Adipocyte (in vitro differentiated cells): ENCODE measurements at regions not wholly inside any gene's neighbourhood (a gene's known extent, or its start where the extent isn't known, plus 50 kb on each side); places are given as distances from the start of the nearest gene placed in this dataset.

Experiments used
- DNase-seq: peaks from one replicate; pipeline ENCODE4 v3.0.0-alpha.2; 2015; ENCODE audit warnings: low read depth
- H3K27me3 ChIP-seq: replicated peaks from 2 replicates; pipeline ENCODE4 v1.7.0; 2013; ENCODE audit warnings: mild to moderate bottlenecking, low read length, moderate library complexity; ENCODE audit not compliant: control insufficient read depth, insufficient read depth
- H3K36me3 ChIP-seq: 2 replicates; pipeline ENCODE4 v1.7.0; 2013; ENCODE audit warnings: low read length, mild to moderate bottlenecking, moderate library complexity; ENCODE audit not compliant: control insufficient read depth, insufficient read depth, severe bottlenecking
- H3K4me1 ChIP-seq: 2 replicates; pipeline ENCODE4 v1.7.0; 2013; ENCODE audit warnings: mild to moderate bottlenecking, low read length, moderate library complexity; ENCODE audit not compliant: control insufficient read depth, insufficient read depth
- H3K4me3 ChIP-seq: 2 replicates; pipeline ENCODE4 v1.7.0; 2013; ENCODE audit warnings: mild to moderate bottlenecking, low read length, moderate library complexity
- H3K9ac ChIP-seq: 2 replicates; pipeline ENCODE4 v1.7.0; 2013; ENCODE audit warnings: mild to moderate bottlenecking, low read length, moderate library complexity
- H3K9me3 ChIP-seq: 2 replicates; pipeline ENCODE4 v1.7.0; 2013; ENCODE audit warnings: mild to moderate bottlenecking, low read length, moderate library complexity; ENCODE audit not compliant: control insufficient read depth

DNA sequence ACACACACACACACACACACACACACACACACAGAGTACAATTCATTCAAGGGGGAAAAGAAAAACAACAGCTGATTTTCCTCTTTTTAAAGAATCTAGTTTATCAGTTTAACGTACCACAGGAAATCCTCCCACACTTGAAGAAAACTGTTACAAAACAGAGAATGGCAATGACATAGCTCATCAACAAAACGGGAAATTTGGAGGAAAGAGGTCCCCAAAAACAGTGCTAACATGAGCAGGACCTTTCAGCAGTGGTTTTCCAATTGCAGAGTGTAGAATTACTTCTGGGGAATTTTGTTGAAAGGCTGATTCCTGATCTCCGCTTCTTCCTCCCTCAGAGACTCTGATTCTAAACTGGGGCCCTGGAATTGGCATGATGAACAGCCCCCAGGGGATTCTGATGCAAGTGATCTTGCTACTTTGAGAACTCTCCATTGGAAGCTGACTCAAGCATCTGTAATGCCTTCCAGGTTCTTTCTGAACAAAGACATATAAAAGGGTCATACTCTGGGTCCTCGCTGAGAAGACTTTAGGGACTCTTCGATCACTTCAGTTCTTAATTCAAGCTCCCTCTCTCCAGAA is 442.6 kb upstream of the PROK2 start:
- Histone ChIP-seq H3K4me3 (no peak overlapping the region), H3K36me3 (no peaks in the 10 kb centered on the region), H3K9me3 (peaks cover 45% of the 10 kb centered on the region), H3K9ac (no peak overlapping the region), H3K27me3 (peaks cover 3% of the 10 kb centered on the region), H3K4me1 (peaks cover 18% of the 10 kb centered on the region)
- DNase-seq: peak; percentile 36

DNA sequence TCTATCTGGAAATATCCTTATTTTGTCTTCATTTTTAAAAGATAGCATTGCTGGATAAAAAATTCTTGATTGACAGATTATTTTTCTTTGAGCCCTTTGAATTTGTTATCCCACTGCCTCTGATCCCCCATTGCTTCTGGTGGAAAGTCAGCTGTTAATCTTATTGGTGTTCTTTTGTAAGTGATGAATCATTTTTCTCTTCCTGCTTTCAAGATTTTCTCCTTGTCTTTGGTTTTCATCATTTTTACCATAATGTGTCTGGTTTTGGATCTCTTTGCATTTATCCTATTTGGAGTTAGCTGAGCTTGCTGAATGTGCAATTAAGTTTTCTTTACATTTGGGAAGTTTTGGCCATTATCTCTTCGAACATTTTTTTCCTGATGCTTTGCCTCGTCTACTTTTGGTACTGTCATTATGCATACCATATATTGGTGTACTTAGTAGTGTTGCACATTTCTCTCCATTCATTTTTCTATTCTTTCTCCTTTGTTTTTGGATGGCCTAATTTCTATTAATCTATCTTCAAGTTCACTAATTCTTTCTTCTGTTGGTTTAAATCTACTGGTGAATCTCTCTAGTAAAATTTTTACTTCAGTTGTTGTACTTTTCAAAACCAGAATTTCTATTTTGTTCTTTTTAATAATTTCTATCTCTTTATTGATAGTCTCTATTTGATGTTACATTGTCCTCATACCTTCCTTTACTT is 440.0 kb upstream of the PROK2 start:
- DNase-seq: no peak
- Histone ChIP-seq H3K9me3 (peaks cover 45% of the 10 kb centered on the region), H3K4me3 (peak overlapping the region; percentile 6), H3K9ac (no peak overlapping the region), H3K4me1 (no peaks in the 10 kb centered on the region), H3K27me3 (peaks cover 3% of the 10 kb centered on the region), H3K36me3 (no peaks in the 10 kb centered on the region)

DNA sequence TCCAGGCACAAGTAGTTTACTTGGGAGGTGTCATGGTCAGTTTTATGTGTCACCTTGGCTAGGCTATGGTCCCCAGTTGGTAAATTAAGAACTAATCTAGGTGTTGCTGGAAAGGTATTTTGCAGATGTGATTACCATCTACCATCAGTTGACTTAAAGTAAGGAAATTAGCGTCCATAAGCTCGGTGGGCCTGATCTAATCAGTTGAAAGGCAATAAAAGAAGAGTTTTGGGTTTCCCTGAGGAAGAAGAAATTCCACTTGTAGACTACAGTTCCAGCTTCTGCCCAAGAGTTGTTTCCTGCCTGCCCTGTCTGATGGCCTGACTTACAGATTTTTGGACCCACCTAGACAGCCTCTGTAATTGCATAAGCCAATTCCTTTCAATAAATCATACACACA is 438.7 kb upstream of the PROK2 start:
- H3K36me3 ChIP-seq: no peaks in the 10 kb centered on the region
- H3K27me3 ChIP-seq: peaks cover 2% of the 10 kb centered on the region
- peaks cover 43% of the 10 kb centered on the region for H3K9me3 ChIP-seq
- DNase-seq: no peak
- no peaks in the 10 kb centered on the region for H3K4me1 ChIP-seq
- H3K4me3 ChIP-seq: no peak overlapping the region
- no peak overlapping the region for H3K9ac ChIP-seq

DNA sequence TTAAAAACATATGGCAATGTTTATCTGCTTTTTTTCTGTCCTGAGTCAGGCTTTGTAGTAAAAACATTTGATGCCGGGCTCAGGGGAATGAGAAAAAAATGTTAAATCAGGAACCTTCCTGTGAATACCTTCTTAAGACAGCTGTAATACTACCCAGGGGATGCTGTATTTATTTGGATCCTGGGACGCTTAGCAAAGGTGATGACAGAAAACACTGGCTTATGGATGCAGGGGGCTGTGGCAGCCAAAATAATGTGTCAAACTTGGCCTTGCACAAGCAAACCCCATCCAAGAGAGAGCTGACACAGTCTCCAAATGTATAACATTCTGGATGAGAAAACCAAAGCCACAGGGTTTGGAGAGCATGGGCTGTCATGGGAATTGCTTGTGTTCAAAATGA is 438.2 kb upstream of the PROK2 start:
- peak; percentile 68 for DNase-seq
- H3K9ac ChIP-seq: no peak overlapping the region
- no peaks in the 10 kb centered on the region for H3K27me3 ChIP-seq
- peaks cover 40% of the 10 kb centered on the region for H3K9me3 ChIP-seq
- no peaks in the 10 kb centered on the region for H3K4me1 ChIP-seq
- no peak overlapping the region for H3K4me3 ChIP-seq
- no peaks in the 10 kb centered on the region for H3K36me3 ChIP-seq

DNA sequence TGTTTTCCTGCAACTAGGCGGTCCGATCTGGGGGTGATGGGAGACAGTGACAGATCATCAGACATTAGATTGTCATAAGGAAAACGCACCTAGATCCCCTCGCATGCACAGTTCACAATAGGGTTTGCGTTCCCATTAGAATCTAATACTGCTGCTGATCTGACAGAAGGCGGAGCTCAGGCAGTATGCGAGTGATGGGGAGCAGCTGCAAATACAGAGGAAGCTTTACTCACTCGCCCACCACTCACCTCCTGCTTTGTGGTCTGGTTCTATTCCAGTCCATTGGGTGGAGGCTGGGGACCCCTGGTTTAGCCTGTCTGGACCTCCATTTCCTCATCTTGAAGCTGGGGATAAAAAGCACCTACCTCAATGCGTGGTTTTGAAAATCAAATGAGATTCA is 437.5 kb upstream of the PROK2 start:
- Histone ChIP-seq H3K9me3 (peaks cover 40% of the 10 kb centered on the region), H3K4me1 (no peaks in the 10 kb centered on the region), H3K9ac (no peak overlapping the region), H3K36me3 (no peaks in the 10 kb centered on the region), H3K4me3 (no peak overlapping the region), H3K27me3 (no peaks in the 10 kb centered on the region)
- no peak for DNase-seq

DNA sequence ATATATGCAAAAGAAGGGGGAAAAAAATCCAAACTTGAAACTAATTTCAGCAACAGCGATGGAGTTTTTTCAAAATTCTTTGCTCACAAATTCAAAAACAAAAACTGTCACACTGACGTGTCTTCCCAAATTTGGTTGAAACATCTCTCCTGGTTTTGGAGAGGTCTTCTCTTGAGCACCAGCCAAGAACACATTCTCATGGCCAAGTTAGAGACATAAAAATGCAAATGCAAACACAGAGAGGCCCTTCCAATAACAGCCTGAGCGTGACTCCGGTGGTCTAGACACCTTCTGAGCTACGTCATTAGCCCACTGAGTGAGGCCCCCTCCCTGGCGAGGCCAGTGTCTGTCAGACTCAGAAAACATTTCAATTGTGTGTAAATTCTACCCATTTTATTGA is 436.0 kb upstream of the PROK2 start:
- no peak overlapping the region for H3K4me3 ChIP-seq
- H3K36me3 ChIP-seq: no peaks in the 10 kb centered on the region
- no peaks in the 10 kb centered on the region for H3K4me1 ChIP-seq
- H3K9me3 ChIP-seq: peaks cover 31% of the 10 kb centered on the region
- no peaks in the 10 kb centered on the region for H3K27me3 ChIP-seq
- no peak for DNase-seq
- H3K9ac ChIP-seq: no peak overlapping the region

DNA sequence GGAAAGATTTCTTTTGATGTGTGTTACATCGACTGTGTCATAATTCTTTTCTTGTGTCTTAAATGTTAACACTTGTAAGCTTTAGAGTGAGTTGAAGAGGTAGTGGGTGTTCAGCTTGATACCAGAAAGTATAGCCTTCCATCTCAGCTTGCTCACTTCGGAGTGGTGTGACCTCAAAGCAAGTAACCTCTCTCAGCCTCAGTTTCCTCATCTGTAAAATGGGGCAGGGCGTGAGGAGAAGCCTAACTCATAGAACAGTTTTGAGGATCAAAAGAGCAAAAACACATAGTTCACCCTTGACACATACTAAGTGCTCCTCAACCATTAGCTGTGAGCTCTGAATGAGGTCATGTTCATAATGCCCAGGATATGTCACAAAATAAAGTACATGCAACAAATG is 434.8 kb upstream of the PROK2 start:
- Histone ChIP-seq H3K27me3 (no peaks in the 10 kb centered on the region), H3K36me3 (no peaks in the 10 kb centered on the region), H3K9me3 (peaks cover 19% of the 10 kb centered on the region), H3K4me3 (no peak overlapping the region), H3K9ac (no peak overlapping the region), H3K4me1 (no peaks in the 10 kb centered on the region)
- no peak for DNase-seq

DNA sequence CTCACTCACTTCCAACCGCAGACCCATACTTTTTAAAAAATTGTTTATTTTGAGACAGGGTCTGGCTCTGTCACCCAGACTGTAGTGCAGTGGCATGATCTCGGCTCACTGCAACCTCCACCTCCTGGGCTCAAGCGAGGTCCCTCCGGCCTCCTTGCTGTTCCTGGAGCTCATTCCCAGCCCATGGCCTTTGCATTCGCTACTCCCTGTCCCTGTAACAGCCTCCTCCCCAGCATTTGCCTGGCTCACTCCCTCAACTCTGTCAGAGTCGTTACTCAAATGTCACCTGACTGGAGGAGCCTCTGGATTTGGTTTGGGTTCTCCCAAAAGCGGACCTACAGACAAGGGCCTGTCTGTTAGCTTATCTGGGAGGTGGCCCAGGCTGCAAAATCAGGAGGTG is 432.6 kb upstream of the PROK2 start:
- no peaks in the 10 kb centered on the region for H3K36me3 ChIP-seq
- DNase-seq: no peak

DNA sequence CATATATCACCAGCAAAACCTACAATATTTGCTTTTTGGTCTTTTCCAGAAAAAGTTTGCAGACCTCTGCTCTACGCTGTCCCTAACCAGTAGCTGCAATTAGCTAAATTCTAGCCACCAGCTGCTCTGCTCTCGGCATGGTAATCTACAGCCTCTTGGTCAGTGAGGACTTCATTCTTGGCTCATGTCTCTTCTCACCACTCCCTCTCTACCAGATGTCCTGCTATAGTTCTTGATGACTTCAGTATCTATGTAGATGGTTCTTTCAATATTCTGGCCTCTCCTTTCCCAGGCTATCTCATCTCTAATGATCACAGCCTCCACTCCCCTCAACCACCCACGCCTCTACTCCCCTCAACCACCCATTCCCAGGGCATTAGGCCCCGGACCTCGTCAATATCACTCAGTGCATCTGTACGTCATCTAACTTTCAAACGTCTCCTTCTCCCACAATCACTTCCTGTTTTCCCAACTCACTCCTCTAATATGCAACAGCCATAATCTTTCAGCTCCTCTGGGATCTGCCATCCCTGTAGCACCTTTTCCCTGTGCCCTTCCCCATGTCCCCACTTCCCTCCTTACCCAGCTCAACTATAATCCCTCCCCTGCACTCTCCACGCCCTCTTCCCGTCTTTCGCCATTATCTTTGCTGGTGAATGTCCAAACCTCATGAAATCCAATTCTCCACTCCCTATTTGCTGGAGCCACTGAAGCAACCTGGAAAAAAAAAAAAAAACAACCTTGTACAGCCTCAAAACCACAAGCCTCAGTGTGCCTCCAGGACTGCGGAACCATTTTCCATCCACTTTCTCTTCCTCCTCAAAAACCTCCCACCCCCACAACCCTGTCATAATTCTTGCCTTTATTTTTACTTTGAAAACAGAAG is 429.4 kb upstream of the PROK2 start:
- no peaks in the 10 kb centered on the region for H3K36me3 ChIP-seq
- no peak overlapping the region for H3K4me3 ChIP-seq
- peaks cover 11% of the 10 kb centered on the region for H3K27me3 ChIP-seq
- H3K9ac ChIP-seq: no peak overlapping the region
- H3K9me3 ChIP-seq: peaks cover 3% of the 10 kb centered on the region
- H3K4me1 ChIP-seq: no peaks in the 10 kb centered on the region
- DNase-seq: no peak

More for the DNA sequence above, 432.6 kb upstream of the PROK2 start:
- no peak overlapping the region for H3K9ac ChIP-seq
- no peaks in the 10 kb centered on the region for H3K27me3 ChIP-seq
- peaks cover 3% of the 10 kb centered on the region for H3K9me3 ChIP-seq
- H3K4me3 ChIP-seq: no peak overlapping the region
- H3K4me1 ChIP-seq: no peaks in the 10 kb centered on the region

DNA sequence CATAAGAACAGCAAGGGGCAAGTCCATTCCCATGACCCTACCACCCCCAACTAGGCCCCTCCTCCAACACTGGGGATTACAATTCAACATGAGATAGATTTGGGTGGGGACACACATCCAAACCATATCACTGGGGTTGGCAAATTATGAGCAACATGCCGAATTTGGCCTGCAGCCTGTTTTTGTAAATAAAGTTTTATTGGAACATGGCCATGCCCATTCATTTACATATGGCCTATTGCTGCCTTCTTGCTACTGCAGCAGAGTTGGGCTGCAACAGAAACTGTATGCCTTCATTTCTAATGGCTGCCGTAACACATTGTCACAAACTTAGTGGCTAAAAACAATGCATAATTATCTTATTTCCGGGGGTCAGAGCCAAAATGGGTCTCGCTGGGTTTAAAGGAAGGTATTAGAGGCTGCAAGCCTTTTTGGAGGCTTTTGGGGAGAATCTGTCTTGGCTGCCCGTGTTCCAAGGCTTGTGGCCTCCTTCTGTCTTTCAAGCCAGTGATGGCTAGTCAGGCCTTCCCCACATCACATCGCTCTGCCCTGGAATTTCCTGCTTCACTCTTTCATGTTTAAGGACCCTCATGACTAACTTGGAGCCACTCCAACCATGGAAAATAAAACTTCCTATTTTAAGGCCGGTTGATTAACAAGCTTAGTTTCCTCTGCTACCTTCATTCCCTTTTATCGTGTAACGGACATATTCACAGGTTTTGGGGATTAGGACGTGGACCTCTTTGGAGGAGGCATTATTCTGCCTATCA is 428.5 kb upstream of the PROK2 start:
- Histone ChIP-seq H3K4me3 (no peak overlapping the region), H3K9me3 (peaks cover 3% of the 10 kb centered on the region), H3K9ac (no peak overlapping the region), H3K36me3 (no peaks in the 10 kb centered on the region), H3K27me3 (peaks cover 13% of the 10 kb centered on the region), H3K4me1 (no peaks in the 10 kb centered on the region)
- DNase-seq: no peak

DNA sequence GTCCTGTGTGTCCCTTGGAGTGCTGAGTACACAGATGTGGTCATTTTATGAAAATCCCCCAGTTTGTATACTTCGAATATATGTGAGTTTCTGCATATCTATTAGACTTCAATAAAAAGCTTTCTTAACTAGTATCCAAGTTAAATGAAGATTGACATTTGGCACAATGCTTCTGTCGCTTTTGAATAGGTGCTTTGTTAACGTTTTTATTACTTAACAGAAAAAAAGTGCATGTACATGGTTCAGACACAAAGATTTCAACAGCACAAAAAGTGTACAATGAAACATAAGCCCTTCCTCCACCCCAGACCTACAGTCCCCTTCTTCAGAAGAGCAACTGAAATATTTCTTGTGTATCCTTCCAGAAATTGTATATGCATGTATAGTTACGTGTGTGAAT is 427.4 kb upstream of the PROK2 start:
- Histone ChIP-seq H3K27me3 (peaks cover 13% of the 10 kb centered on the region), H3K9me3 (peaks cover 3% of the 10 kb centered on the region), H3K4me3 (no peak overlapping the region), H3K36me3 (no peaks in the 10 kb centered on the region), H3K9ac (no peak overlapping the region), H3K4me1 (no peaks in the 10 kb centered on the region)
- no peak for DNase-seq
